Stimulated activated CD8-positive, alpha-beta memory T cell treated with anti-CD3 and anti-CD28 coated beads, Interleukin-15, amount 100 ng/mL, for 1 hour (primary cell): ENCODE measurements at regions not wholly inside any gene's neighbourhood (a gene's known extent, or its start where the extent isn't known, plus 50 kb on each side); places are given as distances from the start of the nearest gene placed in this dataset.
"Not testable (repeated sequence)": the region's sequence is repeated elsewhere in the genome, so short reads cannot be mapped to it uniquely, and the experiment has no call there.

Experiments
- DNase-seq: peaks from one replicate; pipeline ENCODE4 v3.0.0-alpha.2; 2020; ENCODE audit warnings: low read depth

- not testable (repeated sequence) for DNase-seq
Measured at GRCh38 chr9:97248252-97248651, 59.2 kb upstream of the CCDC180 start.

- no peak for DNase-seq
Measured at GRCh38 chr9:97243606-97244005, 63.9 kb upstream of the CCDC180 start.

GRCh38 chr9:97241430-97241829 is 66.0 kb upstream of the CCDC180 start:
- not testable (repeated sequence) for DNase-seq

- peak; percentile 42 for DNase-seq
Measured at GRCh38 chr9:97237951-97238889, 69.2 kb upstream of the CCDC180 start.

- no peak for DNase-seq
Measured at GRCh38 chr9:97237311-97237786, 70.1 kb upstream of the CCDC180 start.

GRCh38 chr9:97233009-97233400 is 74.5 kb upstream of the CCDC180 start:
- not testable (repeated sequence) for DNase-seq

GRCh38 chr9:97232060-97233008 is 75.1 kb upstream of the CCDC180 start:
- DNase-seq: not testable (repeated sequence)

- not testable (repeated sequence) for DNase-seq
Measured at GRCh38 chr9:97222393-97222792, 85.1 kb upstream of the CCDC180 start.

- not testable (repeated sequence) for DNase-seq
Measured at GRCh38 chr9:97221478-97222355, 85.7 kb upstream of the CCDC180 start.

GRCh38 chr9:97220894-97221477 is 86.5 kb upstream of the CCDC180 start:
- no peak for DNase-seq

GRCh38 chr9:97220396-97220795 is 87.1 kb upstream of the CCDC180 start:
- not testable (repeated sequence) for DNase-seq

GRCh38 chr9:97219443-97220140 is 87.9 kb upstream of the CCDC180 start:
- DNase-seq: not testable (repeated sequence)

- DNase-seq: not testable (repeated sequence)
Measured at GRCh38 chr9:97215127-97215526, 92.3 kb upstream of the CCDC180 start.

- DNase-seq: not testable (repeated sequence)
Measured at GRCh38 chr9:97214556-97214955, 92.9 kb upstream of the CCDC180 start.

GRCh38 chr9:97199683-97200082 is 107.8 kb upstream of the CCDC180 start:
- not testable (repeated sequence) for DNase-seq

GRCh38 chr9:97193767-97194166 is 113.7 kb upstream of the CCDC180 start:
- not testable (repeated sequence) for DNase-seq

GRCh38 chr9:97188545-97188944 is 118.9 kb upstream of the CCDC180 start:
- no peak for DNase-seq

- DNase-seq: not testable (repeated sequence)
Measured at GRCh38 chr9:97187706-97188105, 119.8 kb upstream of the CCDC180 start.

GRCh38 chr9:97186493-97186892 is 121.0 kb upstream of the CCDC180 start:
- DNase-seq: no peak

GRCh38 chr9:97182532-97182931 is 124.9 kb upstream of the CCDC180 start:
- not testable (repeated sequence) for DNase-seq
